Thyroid gland (tissue), 4 donors: ENCODE measurements at regions not wholly inside any gene's neighbourhood (a gene's known extent, or its start where the extent isn't known, plus 50 kb on each side); places are given as distances from the start of the nearest gene placed in this dataset.

Experiments
- CTCF ChIP-seq, 6 experiments: fragments of 200-600 bp in 3 of 6; fragments of 450-650 bp in 3 of 6; sonication (generic) in 3 of 6; IDR thresholded peaks; one replicate each; pipeline ENCODE4 v1.5.1; 2016 to 2019; ENCODE audit warnings: antibody characterized with exemption in 6 of 6, mild to moderate bottlenecking in 2 of 6, inconsistent platforms in 1 of 6, moderate library complexity in 1 of 6
- POLR2A ChIP-seq, 2 donors: fragments of 450-650 bp; IDR thresholded peaks; one replicate each; pipeline ENCODE4 v1.6.1; 2017; ENCODE audit warnings: antibody characterized with exemption in 2 of 2, mild to moderate bottlenecking in 2 of 2, moderate library complexity in 1 of 2

- no peak for TF ChIP-seq CTCF (IDR thresholded peaks at IDR 0.05)
- no peak for TF ChIP-seq POLR2A (IDR thresholded peaks at IDR 0.05)
These were observed 323.0 kb upstream of the ADGRL2 start for GRCh38 chr1:81477710-81478109.
